HEK293 (cell line): ENCODE measurements at regions not wholly inside any gene's neighbourhood (a gene's known extent, or its start where the extent isn't known, plus 50 kb on each side); places are given as distances from the start of the nearest gene placed in this dataset.

Source experiments
- CTCF ChIA-PET: fragments of 350-600 bp; formaldehyde crosslinking; extraction: SDS; loops from one replicate; lab custom pipeline; 2021; ENCODE audit warnings: antibody characterized with exemption; lab: Yijun Ruan, JAX
- POLR2A ChIA-PET: fragments of 300-600 bp; formaldehyde crosslinking; extraction: SDS; loops from one replicate; lab custom pipeline; 2020; ENCODE audit warnings: antibody characterized with exemption, inconsistent platforms; lab: Yijun Ruan, JAX
- H3K27ac ChIP-seq: fragments of 200-500 bp; sonication (Bioruptor generic); 2 replicates; pipeline ENCODE4 v1.5.1; 2014; ENCODE audit warnings: low read depth, low read length, control low read depth, inconsistent platforms; ENCODE audit errors: extremely low read depth
- H3K36me3 ChIP-seq, 2 experiments: fragments of 200-500 bp in 1 of 2; sonication (Bioruptor generic) in 1 of 2; 1 replicate in 1 of 2; 2 replicates in 1 of 2; pipeline ENCODE4 v1.5.1; 2014 to 2017; ENCODE audit warnings: inconsistent platforms in 2 of 2, low read length in 2 of 2; ENCODE audit not compliant: control insufficient read depth in 2 of 2, insufficient read depth in 1 of 2
- H3K4me1 ChIP-seq: fragments of 200-500 bp; sonication (Bioruptor generic); 2 replicates; pipeline ENCODE4 v1.5.1; 2014; ENCODE audit warnings: mild to moderate bottlenecking, low read length, inconsistent platforms; ENCODE audit not compliant: control insufficient read depth, insufficient read depth
- H3K4me3 ChIP-seq: 2 replicates; pipeline ENCODE4 v1.5.1; 2011; ENCODE audit warnings: low read depth, mild to moderate bottlenecking, control low read depth, low read length, moderate library complexity
- H3K9me3 ChIP-seq: fragments of 200-500 bp; sonication (Bioruptor generic); 2 replicates; pipeline ENCODE4 v1.5.1; 2014; ENCODE audit warnings: low read depth, low read length, inconsistent platforms; ENCODE audit not compliant: control insufficient read depth, insufficient read depth
- KLF9 ChIP-seq: fragments of 450-650 bp; formaldehyde crosslinking; IDR thresholded peaks from 2 replicates; pipeline ENCODE4 v1.5.1; 2016; ENCODE audit warnings: missing biosample characterization, missing genetic modification characterization, low read depth
- REPIN1 ChIP-seq: fragments of 450-650 bp; formaldehyde crosslinking; IDR thresholded peaks from 2 replicates; pipeline ENCODE4 v1.5.1; 2017; ENCODE audit warnings: missing biosample characterization, missing genetic modification characterization, low read depth
- SP7 ChIP-seq: fragments of 450-650 bp; formaldehyde crosslinking; IDR thresholded peaks from 2 replicates; pipeline ENCODE4 v1.5.1; 2016; ENCODE audit warnings: missing biosample characterization, missing genetic modification characterization
- ZNF16 ChIP-seq: fragments of 450-650 bp; formaldehyde crosslinking; IDR thresholded peaks from 2 replicates; pipeline ENCODE4 v1.5.1; 2016; ENCODE audit warnings: low read depth, missing biosample characterization, missing genetic modification characterization
- ZNF174 ChIP-seq: fragments of 450-650 bp; formaldehyde crosslinking; IDR thresholded peaks from 2 replicates; pipeline ENCODE4 v1.5.0; 2017; ENCODE audit warnings: missing biosample characterization, mild to moderate bottlenecking, missing genetic modification characterization
- ZNF184 ChIP-seq: fragments of 450-650 bp; IDR thresholded peaks from 2 replicates; pipeline ENCODE4 v1.5.1; 2018; ENCODE audit warnings: missing biosample characterization, mild to moderate bottlenecking, missing genetic modification characterization
- ZNF221 ChIP-seq: fragments of 450-650 bp; formaldehyde crosslinking; IDR thresholded peaks from 2 replicates; pipeline ENCODE4 v1.5.1; 2017; ENCODE audit warnings: missing biosample characterization, missing genetic modification characterization, borderline replicate concordance
- ZNF544 ChIP-seq: fragments of 450-650 bp; formaldehyde crosslinking; IDR thresholded peaks from 2 replicates; pipeline ENCODE4 v1.5.0; 2017; ENCODE audit warnings: missing biosample characterization, missing genetic modification characterization
- ZNF768 ChIP-seq: fragments of 450-650 bp; formaldehyde crosslinking; IDR thresholded peaks from 2 replicates; pipeline ENCODE4 v1.5.1; 2018; ENCODE audit warnings: missing biosample characterization, mild to moderate bottlenecking, missing genetic modification characterization
- ZNF792 ChIP-seq: fragments of 450-650 bp; formaldehyde crosslinking; IDR thresholded peaks from 2 replicates; pipeline ENCODE4 v1.5.1; 2016; ENCODE audit warnings: missing biosample characterization, missing genetic modification characterization
- TF ChIP-seq, protein P1 (sequence below): fragments of 450-650 bp; formaldehyde crosslinking; IDR thresholded peaks from 2 replicates; pipeline ENCODE4 v1.5.1; 2016; ENCODE audit warnings: missing biosample characterization, missing genetic modification characterization
- TF ChIP-seq, protein P2 (sequence below): fragments of 450-650 bp; formaldehyde crosslinking; IDR thresholded peaks from 2 replicates; pipeline ENCODE4 v1.5.1; 2016; ENCODE audit warnings: missing biosample characterization, missing genetic modification characterization, borderline replicate concordance
- TF ChIP-seq, protein P3 (sequence below): fragments of 450-650 bp; formaldehyde crosslinking; IDR thresholded peaks from 2 replicates; pipeline ENCODE4 v1.5.1; 2016; ENCODE audit warnings: missing biosample characterization, missing genetic modification characterization
- TF ChIP-seq, protein P4 (sequence below): fragments of 450-650 bp; formaldehyde crosslinking; IDR thresholded peaks from 2 replicates; pipeline ENCODE4 v1.5.1; 2016; ENCODE audit warnings: missing biosample characterization, missing genetic modification characterization
- TF ChIP-seq, protein P5 (sequence below): fragments of 450-650 bp; formaldehyde crosslinking; conservative IDR thresholded peaks from 2 replicates; pipeline ENCODE4 v1.5.1; 2016; ENCODE audit warnings: low read depth, missing biosample characterization, missing genetic modification characterization
- TF ChIP-seq, protein P6 (sequence below): fragments of 450-650 bp; IDR thresholded peaks from 2 replicates; pipeline ENCODE4 v1.5.1; 2018; ENCODE audit warnings: missing biosample characterization, missing genetic modification characterization

DNA sequence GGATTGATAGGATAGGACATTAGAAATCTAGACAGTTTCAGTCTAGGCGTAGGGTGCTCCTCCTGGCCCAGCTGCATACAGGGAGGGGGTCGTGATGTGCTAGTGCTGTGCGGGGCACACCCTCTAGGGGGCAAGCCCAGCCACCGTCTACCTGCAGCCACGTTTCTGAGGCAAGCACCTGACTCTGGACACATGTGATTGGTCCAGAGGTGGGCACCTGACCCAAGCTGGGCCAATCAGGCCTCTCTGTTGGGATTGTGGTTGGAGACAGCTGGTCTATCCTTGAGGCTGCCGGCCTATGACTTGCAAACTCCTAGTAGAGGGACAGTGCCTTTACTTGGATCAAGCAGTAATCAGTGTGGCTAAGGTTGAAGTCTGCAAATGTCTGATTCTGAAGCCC is 317.1 kb downstream of the BMP7 start:
- H3K9me3 ChIP-seq = no peaks in the 10 kb centered on the region
- H3K27ac ChIP-seq = no peak overlapping the region
- no peaks in the 10 kb centered on the region for H3K4me1 ChIP-seq
- no peaks in the 10 kb centered on the region for H3K36me3 ChIP-seq
- CTCF ChIA-PET = no interaction called here
- TF ChIP-seq, protein P1, sequence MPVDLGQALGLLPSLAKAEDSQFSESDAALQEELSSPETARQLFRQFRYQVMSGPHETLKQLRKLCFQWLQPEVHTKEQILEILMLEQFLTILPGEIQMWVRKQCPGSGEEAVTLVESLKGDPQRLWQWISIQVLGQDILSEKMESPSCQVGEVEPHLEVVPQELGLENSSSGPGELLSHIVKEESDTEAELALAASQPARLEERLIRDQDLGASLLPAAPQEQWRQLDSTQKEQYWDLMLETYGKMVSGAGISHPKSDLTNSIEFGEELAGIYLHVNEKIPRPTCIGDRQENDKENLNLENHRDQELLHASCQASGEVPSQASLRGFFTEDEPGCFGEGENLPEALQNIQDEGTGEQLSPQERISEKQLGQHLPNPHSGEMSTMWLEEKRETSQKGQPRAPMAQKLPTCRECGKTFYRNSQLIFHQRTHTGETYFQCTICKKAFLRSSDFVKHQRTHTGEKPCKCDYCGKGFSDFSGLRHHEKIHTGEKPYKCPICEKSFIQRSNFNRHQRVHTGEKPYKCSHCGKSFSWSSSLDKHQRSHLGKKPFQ (tag by site-specific recombination) = no peak
- TF ChIP-seq, protein P2, sequence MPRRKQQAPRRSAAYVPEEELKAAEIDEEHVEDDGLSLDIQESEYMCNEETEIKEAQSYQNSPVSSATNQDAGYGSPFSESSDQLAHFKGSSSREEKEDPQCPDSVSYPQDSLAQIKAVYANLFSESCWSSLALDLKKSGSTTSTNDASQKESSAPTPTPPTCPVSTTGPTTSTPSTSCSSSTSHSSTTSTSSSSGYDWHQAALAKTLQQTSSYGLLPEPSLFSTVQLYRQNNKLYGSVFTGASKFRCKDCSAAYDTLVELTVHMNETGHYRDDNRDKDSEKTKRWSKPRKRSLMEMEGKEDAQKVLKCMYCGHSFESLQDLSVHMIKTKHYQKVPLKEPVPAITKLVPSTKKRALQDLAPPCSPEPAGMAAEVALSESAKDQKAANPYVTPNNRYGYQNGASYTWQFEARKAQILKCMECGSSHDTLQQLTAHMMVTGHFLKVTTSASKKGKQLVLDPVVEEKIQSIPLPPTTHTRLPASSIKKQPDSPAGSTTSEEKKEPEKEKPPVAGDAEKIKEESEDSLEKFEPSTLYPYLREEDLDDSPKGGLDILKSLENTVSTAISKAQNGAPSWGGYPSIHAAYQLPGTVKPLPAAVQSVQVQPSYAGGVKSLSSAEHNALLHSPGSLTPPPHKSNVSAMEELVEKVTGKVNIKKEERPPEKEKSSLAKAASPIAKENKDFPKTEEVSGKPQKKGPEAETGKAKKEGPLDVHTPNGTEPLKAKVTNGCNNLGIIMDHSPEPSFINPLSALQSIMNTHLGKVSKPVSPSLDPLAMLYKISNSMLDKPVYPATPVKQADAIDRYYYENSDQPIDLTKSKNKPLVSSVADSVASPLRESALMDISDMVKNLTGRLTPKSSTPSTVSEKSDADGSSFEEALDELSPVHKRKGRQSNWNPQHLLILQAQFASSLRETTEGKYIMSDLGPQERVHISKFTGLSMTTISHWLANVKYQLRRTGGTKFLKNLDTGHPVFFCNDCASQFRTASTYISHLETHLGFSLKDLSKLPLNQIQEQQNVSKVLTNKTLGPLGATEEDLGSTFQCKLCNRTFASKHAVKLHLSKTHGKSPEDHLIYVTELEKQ (tag by site-specific recombination) = no peak
- no peak for TF ChIP-seq ZNF174
- TF ChIP-seq KLF9 = no peak
- TF ChIP-seq, protein P3, sequence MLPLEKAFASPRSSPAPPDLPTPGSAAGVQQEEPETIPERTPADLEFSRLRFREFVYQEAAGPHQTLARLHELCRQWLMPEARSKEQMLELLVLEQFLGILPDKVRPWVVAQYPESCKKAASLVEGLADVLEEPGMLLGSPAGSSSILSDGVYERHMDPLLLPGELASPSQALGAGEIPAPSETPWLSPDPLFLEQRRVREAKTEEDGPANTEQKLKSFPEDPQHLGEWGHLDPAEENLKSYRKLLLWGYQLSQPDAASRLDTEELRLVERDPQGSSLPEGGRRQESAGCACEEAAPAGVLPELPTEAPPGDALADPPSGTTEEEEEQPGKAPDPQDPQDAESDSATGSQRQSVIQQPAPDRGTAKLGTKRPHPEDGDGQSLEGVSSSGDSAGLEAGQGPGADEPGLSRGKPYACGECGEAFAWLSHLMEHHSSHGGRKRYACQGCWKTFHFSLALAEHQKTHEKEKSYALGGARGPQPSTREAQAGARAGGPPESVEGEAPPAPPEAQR (tag by site-specific recombination) = no peak
- TF ChIP-seq SP7 (tag by site-specific recombination) = no peak
- TF ChIP-seq, protein P4, sequence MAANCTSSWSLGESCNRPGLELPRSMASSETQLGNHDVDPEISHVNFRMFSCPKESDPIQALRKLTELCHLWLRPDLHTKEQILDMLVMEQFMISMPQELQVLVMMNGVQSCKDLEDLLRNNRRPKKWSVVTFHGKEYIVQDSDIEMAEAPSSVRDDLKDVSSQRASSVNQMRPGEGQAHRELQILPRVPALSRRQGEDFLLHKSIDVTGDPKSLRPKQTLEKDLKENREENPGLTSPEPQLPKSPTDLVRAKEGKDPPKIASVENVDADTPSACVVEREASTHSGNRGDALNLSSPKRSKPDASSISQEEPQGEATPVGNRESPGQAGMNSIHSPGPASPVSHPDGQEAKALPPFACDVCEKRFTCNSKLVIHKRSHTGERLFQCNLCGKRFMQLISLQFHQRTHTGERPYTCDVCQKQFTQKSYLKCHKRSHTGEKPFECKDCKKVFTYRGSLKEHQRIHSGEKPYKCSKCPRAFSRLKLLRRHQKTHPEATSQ (tag by site-specific recombination) = no peak
- no peak for TF ChIP-seq ZNF544
- no peak for TF ChIP-seq ZNF221 (tag by site-specific recombination)
- TF ChIP-seq, protein P5, sequence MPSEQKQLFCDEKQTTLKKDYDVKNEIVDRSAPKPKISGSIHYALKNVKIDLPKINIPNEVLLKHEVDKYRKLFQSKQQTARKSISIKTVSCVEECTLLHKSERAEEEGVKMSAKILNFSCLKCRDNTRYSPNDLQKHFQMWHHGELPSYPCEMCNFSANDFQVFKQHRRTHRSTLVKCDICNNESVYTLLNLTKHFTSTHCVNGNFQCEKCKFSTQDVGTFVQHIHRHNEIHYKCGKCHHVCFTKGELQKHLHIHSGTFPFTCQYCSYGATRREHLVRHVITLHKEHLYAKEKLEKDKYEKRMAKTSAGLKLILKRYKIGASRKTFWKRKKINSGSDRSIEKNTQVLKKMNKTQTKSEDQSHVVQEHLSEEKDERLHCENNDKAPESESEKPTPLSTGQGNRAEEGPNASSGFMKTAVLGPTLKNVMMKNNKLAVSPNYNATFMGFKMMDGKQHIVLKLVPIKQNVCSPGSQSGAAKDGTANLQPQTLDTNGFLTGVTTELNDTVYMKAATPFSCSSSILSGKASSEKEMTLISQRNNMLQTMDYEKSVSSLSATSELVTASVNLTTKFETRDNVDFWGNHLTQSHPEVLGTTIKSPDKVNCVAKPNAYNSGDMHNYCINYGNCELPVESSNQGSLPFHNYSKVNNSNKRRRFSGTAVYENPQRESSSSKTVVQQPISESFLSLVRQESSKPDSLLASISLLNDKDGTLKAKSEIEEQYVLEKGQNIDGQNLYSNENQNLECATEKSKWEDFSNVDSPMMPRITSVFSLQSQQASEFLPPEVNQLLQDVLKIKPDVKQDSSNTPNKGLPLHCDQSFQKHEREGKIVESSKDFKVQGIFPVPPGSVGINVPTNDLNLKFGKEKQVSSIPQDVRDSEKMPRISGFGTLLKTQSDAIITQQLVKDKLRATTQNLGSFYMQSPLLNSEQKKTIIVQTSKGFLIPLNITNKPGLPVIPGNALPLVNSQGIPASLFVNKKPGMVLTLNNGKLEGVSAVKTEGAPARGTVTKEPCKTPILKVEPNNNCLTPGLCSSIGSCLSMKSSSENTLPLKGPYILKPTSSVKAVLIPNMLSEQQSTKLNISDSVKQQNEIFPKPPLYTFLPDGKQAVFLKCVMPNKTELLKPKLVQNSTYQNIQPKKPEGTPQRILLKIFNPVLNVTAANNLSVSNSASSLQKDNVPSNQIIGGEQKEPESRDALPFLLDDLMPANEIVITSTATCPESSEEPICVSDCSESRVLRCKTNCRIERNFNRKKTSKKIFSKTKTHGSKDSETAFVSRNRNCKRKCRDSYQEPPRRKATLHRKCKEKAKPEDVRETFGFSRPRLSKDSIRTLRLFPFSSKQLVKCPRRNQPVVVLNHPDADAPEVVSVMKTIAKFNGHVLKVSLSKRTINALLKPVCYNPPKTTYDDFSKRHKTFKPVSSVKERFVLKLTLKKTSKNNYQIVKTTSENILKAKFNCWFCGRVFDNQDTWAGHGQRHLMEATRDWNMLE = no peak
- TF ChIP-seq ZNF16 = no peak
- no peak for TF ChIP-seq ZNF184 (tag by site-specific recombination)
- TF ChIP-seq ZNF792 (tag by site-specific recombination) = no peak
- TF ChIP-seq, protein P6, sequence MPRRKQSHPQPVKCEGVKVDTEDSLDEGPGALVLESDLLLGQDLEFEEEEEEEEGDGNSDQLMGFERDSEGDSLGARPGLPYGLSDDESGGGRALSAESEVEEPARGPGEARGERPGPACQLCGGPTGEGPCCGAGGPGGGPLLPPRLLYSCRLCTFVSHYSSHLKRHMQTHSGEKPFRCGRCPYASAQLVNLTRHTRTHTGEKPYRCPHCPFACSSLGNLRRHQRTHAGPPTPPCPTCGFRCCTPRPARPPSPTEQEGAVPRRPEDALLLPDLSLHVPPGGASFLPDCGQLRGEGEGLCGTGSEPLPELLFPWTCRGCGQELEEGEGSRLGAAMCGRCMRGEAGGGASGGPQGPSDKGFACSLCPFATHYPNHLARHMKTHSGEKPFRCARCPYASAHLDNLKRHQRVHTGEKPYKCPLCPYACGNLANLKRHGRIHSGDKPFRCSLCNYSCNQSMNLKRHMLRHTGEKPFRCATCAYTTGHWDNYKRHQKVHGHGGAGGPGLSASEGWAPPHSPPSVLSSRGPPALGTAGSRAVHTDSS = no peak
- no peak for TF ChIP-seq REPIN1 (tag by site-specific recombination)
- no peak for TF ChIP-seq ZNF768 (tag by site-specific recombination)
- TF ChIP-seq, all 188 proteins: peak for 0
- no peak overlapping the region for H3K4me3 ChIP-seq
- POLR2A ChIA-PET = no interaction called here
